Stimulated activated effector memory CD8-positive, alpha-beta T cell treated with anti-CD3 and anti-CD28 coated beads, Interleukin-12 subunit alpha, Interleukin-12 subunit beta, amount 100 ng/mL, for 72 hours (primary cell): ENCODE measurements at regions not wholly inside any gene's neighbourhood (a gene's known extent, or its start where the extent isn't known, plus 50 kb on each side); places are given as distances from the start of the nearest gene placed in this dataset.
"Not testable (repeated sequence)": the region's sequence is repeated elsewhere in the genome, so short reads cannot be mapped to it uniquely, and the experiment has no call there.

Experiments used
- ATAC-seq: fragments of 150-1000 bp; cut with Tn5 transposase; 2 replicates; pipeline ENCODE4 v1.10.0; 2021
- DNase-seq, 2 donors: peaks; one replicate each; pipeline ENCODE4 v3.0.0; 2021 to 2022; ENCODE audit warnings: low spot score in 2 of 2
- H3K27ac Mint-ChIP-seq: one replicate; pipeline ENCODE4 v1.8.0; 2022; ENCODE audit warnings: mild to moderate bottlenecking, mixed read lengths
- H3K36me3 Mint-ChIP-seq: one replicate; pipeline ENCODE4 v1.8.0; 2022; ENCODE audit warnings: mild to moderate bottlenecking, mixed read lengths
- H3K4me1 Mint-ChIP-seq: one replicate; pipeline ENCODE4 v1.8.0; 2022; ENCODE audit warnings: mixed read lengths
- H3K4me3 Mint-ChIP-seq: one replicate; pipeline ENCODE4 v1.8.0; 2022; ENCODE audit warnings: mild to moderate bottlenecking, mixed read lengths
- H3K9me3 Mint-ChIP-seq: one replicate; pipeline ENCODE4 v1.8.0; 2022; ENCODE audit warnings: mixed read lengths

DNA sequence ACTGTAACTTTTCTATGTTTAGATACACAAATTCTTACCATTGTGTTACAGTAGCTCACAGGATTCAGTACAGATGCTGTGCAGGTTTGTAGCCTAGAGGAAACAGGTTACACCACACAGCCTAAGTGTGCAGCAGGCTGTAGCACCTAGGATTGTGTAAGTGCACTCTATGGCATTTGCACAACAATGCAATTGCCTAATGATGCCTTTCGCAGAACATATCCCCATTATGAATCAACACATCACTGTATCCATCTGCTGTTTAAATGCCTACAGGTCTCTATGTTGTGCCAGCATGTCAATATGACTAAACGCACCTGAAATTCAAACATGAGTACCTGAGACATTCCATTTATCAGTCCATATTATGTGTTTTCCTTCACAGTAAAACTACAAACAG, 138.0 kb upstream of the VOPP1 start:
- not testable (repeated sequence) for H3K4me1 Mint-ChIP-seq, DNase-seq, H3K27ac Mint-ChIP-seq, H3K36me3 Mint-ChIP-seq, ATAC-seq, H3K4me3 Mint-ChIP-seq, H3K9me3 Mint-ChIP-seq

DNA sequence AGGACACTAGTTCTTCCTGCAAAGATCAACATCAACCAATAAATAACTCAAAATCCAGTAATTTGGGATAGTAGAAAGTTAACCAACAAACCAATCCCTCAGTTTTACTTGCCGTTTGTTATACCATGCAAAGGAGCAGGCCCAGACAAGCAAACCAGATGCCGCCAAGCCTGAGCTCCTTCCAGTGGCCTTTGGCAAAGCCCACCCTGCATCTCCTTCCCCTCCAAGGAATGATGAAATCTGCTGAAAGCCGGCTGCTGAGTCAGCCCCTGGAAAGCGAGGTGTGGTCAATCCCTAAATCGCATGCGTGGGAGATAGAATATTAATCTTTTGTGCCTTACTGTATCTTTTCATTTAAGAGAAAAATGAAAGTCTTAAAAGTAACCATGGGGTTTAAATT, 135.7 kb upstream of the VOPP1 start:
- not testable (repeated sequence) for DNase-seq, H3K36me3 Mint-ChIP-seq, H3K27ac Mint-ChIP-seq, ATAC-seq, H3K4me3 Mint-ChIP-seq, H3K9me3 Mint-ChIP-seq, H3K4me1 Mint-ChIP-seq

GRCh38 chr7:55707410-55707809, 135.1 kb upstream of the VOPP1 start:
- H3K4me1 Mint-ChIP-seq, H3K4me3 Mint-ChIP-seq, H3K36me3 Mint-ChIP-seq, ATAC-seq, H3K27ac Mint-ChIP-seq, DNase-seq, H3K9me3 Mint-ChIP-seq: not testable (repeated sequence)

DNA sequence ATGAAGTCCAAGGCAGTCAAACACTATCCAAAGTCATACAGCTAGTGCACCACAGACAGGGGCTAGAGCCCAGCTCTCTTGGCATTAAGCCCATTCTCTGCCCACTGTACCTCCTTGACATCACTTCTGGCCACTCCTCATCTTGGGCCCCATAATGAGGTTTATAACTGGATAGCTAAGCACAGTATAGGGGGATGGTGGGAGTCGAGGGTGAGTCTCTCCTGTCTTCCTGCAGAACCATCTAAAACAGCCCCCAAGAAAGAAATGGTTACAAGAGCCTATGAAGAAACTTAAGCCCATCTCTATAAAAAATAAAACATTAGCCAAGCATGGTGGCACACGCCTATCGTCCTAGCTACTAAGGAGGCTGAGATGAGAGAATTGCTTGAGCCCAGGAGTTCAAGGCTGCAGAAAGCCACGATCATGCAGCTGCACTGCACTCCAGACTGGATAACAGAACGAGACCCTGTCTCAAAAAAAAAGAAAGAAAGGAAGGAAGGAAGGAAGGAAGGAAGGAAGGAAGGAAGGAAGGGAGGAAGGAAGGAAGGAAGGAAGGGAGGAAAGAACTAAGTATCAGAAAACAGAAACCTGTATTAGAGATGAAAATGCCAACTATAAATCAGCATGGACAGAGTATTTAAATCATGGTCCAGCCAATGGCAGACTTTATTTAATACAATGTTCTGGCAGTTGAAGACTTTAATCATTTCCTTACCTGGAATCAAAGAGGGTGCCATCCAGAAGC, 134.3 kb upstream of the VOPP1 start:
- not testable (repeated sequence) for H3K4me1 Mint-ChIP-seq, H3K4me3 Mint-ChIP-seq, DNase-seq, H3K9me3 Mint-ChIP-seq, H3K27ac Mint-ChIP-seq, ATAC-seq, H3K36me3 Mint-ChIP-seq

DNA sequence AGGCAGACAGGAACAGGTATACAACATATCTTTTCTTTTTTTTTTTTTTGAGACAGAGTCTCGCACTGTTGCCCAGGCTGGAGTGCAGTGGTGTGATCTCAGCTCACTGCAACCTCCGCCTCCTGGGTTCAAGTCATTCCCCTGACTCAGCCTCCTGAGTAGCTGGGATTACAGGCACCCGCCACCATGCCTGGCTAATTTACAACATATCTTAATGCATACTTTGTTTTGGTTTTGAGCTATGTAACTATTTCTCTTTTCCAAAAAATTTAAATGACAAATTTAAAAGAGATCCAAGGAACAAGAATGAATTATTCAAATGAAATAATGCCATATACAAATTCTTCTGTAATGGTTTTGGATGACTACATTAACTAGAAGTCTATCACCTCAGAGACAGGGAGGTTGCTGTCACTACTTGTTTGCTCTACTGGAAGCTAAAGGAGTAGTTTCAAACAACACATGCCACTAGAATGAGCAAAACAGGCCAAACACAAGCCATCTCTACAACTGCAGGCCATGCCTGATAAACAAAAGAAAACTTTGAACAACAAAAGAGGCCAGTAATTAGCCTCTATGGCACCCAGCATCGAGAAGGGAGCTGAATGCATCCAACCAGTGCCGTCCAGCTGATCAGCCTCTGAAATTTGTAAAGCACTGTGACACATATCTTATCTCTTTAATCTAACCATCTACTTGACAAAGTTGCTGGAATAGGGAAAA, 133.6 kb upstream of the VOPP1 start:
- H3K9me3 Mint-ChIP-seq, H3K4me3 Mint-ChIP-seq, H3K36me3 Mint-ChIP-seq, H3K4me1 Mint-ChIP-seq, H3K27ac Mint-ChIP-seq, ATAC-seq, DNase-seq: not testable (repeated sequence)

- not testable (repeated sequence) for H3K4me1 Mint-ChIP-seq, H3K9me3 Mint-ChIP-seq, H3K4me3 Mint-ChIP-seq, H3K27ac Mint-ChIP-seq, ATAC-seq, H3K36me3 Mint-ChIP-seq, DNase-seq
These were observed 130.5 kb upstream of the VOPP1 start for GRCh38 chr7:55702831-55703230.

- H3K4me3 Mint-ChIP-seq, H3K27ac Mint-ChIP-seq, ATAC-seq, H3K36me3 Mint-ChIP-seq, H3K4me1 Mint-ChIP-seq, H3K9me3 Mint-ChIP-seq, DNase-seq: not testable (repeated sequence)
These were observed 127.1 kb upstream of the VOPP1 start for GRCh38 chr7:55699450-55699842.

DNA sequence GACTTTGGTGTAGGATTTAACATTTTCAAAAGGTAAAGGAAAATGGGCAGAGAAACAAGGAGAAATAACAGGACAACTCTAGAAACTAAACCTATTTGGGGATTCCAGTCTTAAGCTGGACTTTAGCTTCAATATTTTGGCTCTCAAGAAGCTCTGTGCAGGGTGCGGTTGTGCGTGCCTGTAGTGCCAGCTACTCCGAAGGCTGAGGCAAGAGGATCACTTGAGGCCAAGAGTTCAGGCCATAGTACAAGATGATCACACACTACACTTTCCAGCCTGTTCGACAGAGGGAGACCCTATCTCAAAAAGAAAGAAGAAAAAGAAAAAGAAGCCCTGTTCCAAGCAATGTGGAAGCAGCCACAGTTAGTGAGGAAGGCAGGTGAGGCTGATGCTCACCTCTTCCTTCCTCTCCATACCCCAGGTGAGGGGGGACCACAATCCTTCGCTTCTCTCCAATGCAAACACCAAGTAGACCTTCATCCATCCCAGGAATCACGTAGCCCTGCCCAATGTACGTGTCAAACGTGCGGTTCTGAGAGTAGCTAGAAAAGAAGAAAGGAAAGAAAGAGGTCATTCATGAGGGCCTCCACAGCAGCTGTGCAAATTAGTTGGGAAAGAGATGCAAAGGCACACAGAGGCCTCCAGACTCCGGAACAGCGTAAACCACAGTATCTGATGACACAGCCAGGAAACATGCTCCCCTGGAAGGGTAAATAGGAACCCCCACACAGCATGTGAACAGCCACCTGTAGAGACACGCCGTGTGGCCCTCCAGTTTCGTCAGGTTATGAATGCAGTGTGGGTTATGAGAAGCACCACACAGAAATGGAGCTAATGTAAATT, 126.5 kb upstream of the VOPP1 start:
- peak; percentile 49 for ATAC-seq
- H3K36me3 Mint-ChIP-seq, H3K9me3 Mint-ChIP-seq, H3K4me1 Mint-ChIP-seq, H3K4me3 Mint-ChIP-seq, H3K27ac Mint-ChIP-seq, DNase-seq: not testable (repeated sequence)

- not testable (repeated sequence) for DNase-seq, H3K27ac Mint-ChIP-seq, H3K9me3 Mint-ChIP-seq, H3K4me1 Mint-ChIP-seq, H3K4me3 Mint-ChIP-seq, H3K36me3 Mint-ChIP-seq
- peak; percentile 9 for ATAC-seq
These were observed 123.8 kb upstream of the VOPP1 start for GRCh38 chr7:55695893-55696701.

GRCh38 chr7:55694484-55694883, 122.2 kb upstream of the VOPP1 start:
- not testable (repeated sequence) for DNase-seq, H3K9me3 Mint-ChIP-seq, H3K4me3 Mint-ChIP-seq, H3K27ac Mint-ChIP-seq, H3K4me1 Mint-ChIP-seq, H3K36me3 Mint-ChIP-seq
- peak; percentile 36 for ATAC-seq

GRCh38 chr7:55688684-55689681, 116.7 kb upstream of the VOPP1 start:
- not testable (repeated sequence) for H3K4me3 Mint-ChIP-seq, H3K36me3 Mint-ChIP-seq, H3K9me3 Mint-ChIP-seq, H3K4me1 Mint-ChIP-seq, DNase-seq, H3K27ac Mint-ChIP-seq
- ATAC-seq: peak; percentile 33

GRCh38 chr7:55688261-55688660, 116.0 kb upstream of the VOPP1 start:
- H3K4me1 Mint-ChIP-seq, H3K36me3 Mint-ChIP-seq, H3K9me3 Mint-ChIP-seq, ATAC-seq, H3K27ac Mint-ChIP-seq, H3K4me3 Mint-ChIP-seq, DNase-seq: not testable (repeated sequence)

- DNase-seq: not testable (repeated sequence)
These were observed 115.0 kb upstream of the VOPP1 start for GRCh38 chr7:55687252-55687651.

GRCh38 chr7:55686771-55687170, 114.5 kb upstream of the VOPP1 start:
- DNase-seq, H3K36me3 Mint-ChIP-seq, H3K9me3 Mint-ChIP-seq, ATAC-seq, H3K27ac Mint-ChIP-seq, H3K4me1 Mint-ChIP-seq, H3K4me3 Mint-ChIP-seq: not testable (repeated sequence)

More at GRCh38 chr7:55687252-55687651, 115.0 kb upstream of the VOPP1 start:
- not testable (repeated sequence) for H3K27ac Mint-ChIP-seq, H3K4me3 Mint-ChIP-seq, H3K4me1 Mint-ChIP-seq, H3K9me3 Mint-ChIP-seq, H3K36me3 Mint-ChIP-seq, ATAC-seq
